Loucy (cell line): ENCODE measurements at regions not wholly inside any gene's neighbourhood (a gene's known extent, or its start where the extent isn't known, plus 50 kb on each side); places are given as distances from the start of the nearest gene placed in this dataset.

Source experiments
- CTCF ChIP-seq: fragments of 200-600 bp; sonication (generic); conservative IDR thresholded peaks from 2 replicates; pipeline ENCODE4 v1.5.1; 2014; ENCODE audit warnings: mild to moderate bottlenecking, antibody characterized with exemption, low read length
- EZH2phosphoT487 ChIP-seq: fragments of 200-600 bp; IDR thresholded peaks from 2 replicates; pipeline ENCODE4 v1.6.1; 2018; ENCODE audit warnings: antibody characterized with exemption, mild to moderate bottlenecking, moderate library complexity, borderline replicate concordance

GRCh38 chr14:106665814-106666213, 1139.4 kb downstream of the TMEM121 start:
- TF ChIP-seq CTCF (no peak), EZH2phosphoT487 (no peak)
